ENCODE measurements at regions not wholly inside any gene's neighbourhood (a gene's known extent, or its start where the extent isn't known, plus 50 kb on each side); places are given as distances from the start of the nearest gene placed in this dataset.

- TF ChIP-seq EZH2 (IDR thresholded peaks at IDR 0.05; ENCODE audit: insufficient read depth, poor library complexity, severe bottlenecking) (no peak), EZH2phosphoT487 (IDR thresholded peaks at IDR 0.05; ENCODE audit: insufficient read depth, low read depth) (no peak)
Observed at GRCh38 chr4:121277194-121278105, 103.4 kb downstream of the QRFPR start.

Data from GM23248 (cell line).